ENCODE measurements at regions not wholly inside any gene's neighbourhood (a gene's known extent, or its start where the extent isn't known, plus 50 kb on each side); places are given as distances from the start of the nearest gene placed in this dataset.

- peaks cover 0 to 2% of the 10 kb centered on the region in 2 experiments; a peak in 3 of 5 replicates for H3K4me1 ChIP-seq (replicated peaks in 1 of 2; ENCODE audit: control insufficient read depth in 2 of 2, insufficient read depth in 2 of 2, low read length in 2 of 2)
- DNase-seq (ENCODE audit: extremely low read depth in 1 of 4, low spot score in 3 of 4): no peak
- no peaks in the 10 kb centered on the region for H4K20me1 ChIP-seq (replicated peaks; ENCODE audit: control insufficient read depth, insufficient read depth, low read length)
- H3K9me1 ChIP-seq (ENCODE audit: control insufficient read depth, insufficient read depth, low read length): no peaks in the 10 kb centered on the region
- no peak overlapping the region for H3K4me3 ChIP-seq
- WGBS (ENCODE audit: insufficient coverage, low coverage, missing lambda C conversion rate): 0% methylated on average over 2 of the region's 2 CpGs
- FAIRE-seq: no peak
- ChIA-PET POLR2A (interaction anchor here (0.6 to 0.9 kb wide), 2 partner anchors 21 to 441 kb away, joined by 3 read pairs; no protein-coding TSS in a partner anchor), CTCF (ENCODE audit: low intra/inter-chr PET ratio) (no interaction called here)
- no peak overlapping the region for H3K27ac ChIP-seq (ENCODE audit: extremely low read depth, low read depth, low read length)
- peaks cover 15% of the 10 kb centered on the region for H3K9me3 ChIP-seq (replicated peaks; ENCODE audit: control insufficient read depth, insufficient read depth, low read depth, low read length)
- H3K36me3 ChIP-seq (ENCODE audit: control insufficient read depth, insufficient read depth, low read length): no peaks in the 10 kb centered on the region
- no peak for ATAC-seq
- no peak overlapping the region for H2AFZ ChIP-seq (ENCODE audit: low read depth, low read length)
- peak; percentile 13; the same call in 1 of the 2 replicates for TF ChIP-seq PKNOX1 (IDR thresholded peaks at IDR 0.05)
- TF ChIP-seq PRPF4 (IDR thresholded peaks at IDR 0.05; ENCODE audit: insufficient read depth, low read depth, low read length, poor library complexity, severe bottlenecking): no peak
- H3K9ac ChIP-seq (ENCODE audit: insufficient read depth in 1 of 2, low read depth in 2 of 2, low read length in 2 of 2): no peak overlapping the region
- BruUV-seq (replicated peaks): no TSS peak
- no peak overlapping the region for H3K4me2 ChIP-seq (ENCODE audit: insufficient read depth, low read length)
- in situ Hi-C loops (cut with MboI): no loop called here
- H3K79me2 ChIP-seq (ENCODE audit: control insufficient read depth, insufficient read depth, low read length): no peaks in the 10 kb centered on the region
- intact Hi-C loops (cut with micrococcal nuclease): no loop called here
- H3K27me3 ChIP-seq (ENCODE audit: control insufficient read depth in 2 of 2, insufficient read depth in 2 of 2, low read length in 2 of 2): peaks cover 0 to 12% of the 10 kb centered on the region in 2 experiments; a peak in 1 of 5 replicates
These were observed 53.8 kb upstream of the ZSWIM5 start for GRCh38 chr1:45260244-45260643.

DNA sequence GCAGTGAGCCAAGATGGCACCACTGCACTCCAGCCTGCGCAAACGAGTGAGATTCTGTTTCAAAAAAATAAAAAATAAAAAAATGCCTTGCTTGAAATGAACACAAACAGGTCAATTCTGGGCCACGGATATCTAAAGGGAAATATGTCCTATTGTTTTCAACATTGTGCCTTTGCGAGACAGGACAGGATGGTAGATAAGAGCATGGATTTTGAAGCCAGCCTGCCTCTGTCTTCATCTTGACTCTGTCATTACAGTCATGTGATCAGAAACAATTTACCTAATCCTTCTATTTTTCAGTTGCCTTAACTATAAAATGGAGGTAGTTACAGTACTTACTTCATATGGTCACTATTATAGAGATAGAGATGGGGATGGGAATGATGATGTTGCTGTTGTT, 56.7 kb upstream of the ZSWIM5 start:
- ChIA-PET POLR2A (interaction anchor here (0.6 to 1.1 kb wide), 3 partner anchors 12 to 259 kb away, joined by 3 to 4 read pairs (median 3); partner anchors contain the start of gene PRDX1), CTCF (ENCODE audit: low intra/inter-chr PET ratio) (no interaction called here)
- Histone ChIP-seq H3K4me1 (replicated peaks in 1 of 2; ENCODE audit: control insufficient read depth in 2 of 2, insufficient read depth in 2 of 2, low read length in 2 of 2) (peaks cover 8 to 27% of the 10 kb centered on the region in 2 experiments), H3K27ac (ENCODE audit: extremely low read depth, low read depth, low read length) (no peak overlapping the region), H3K9ac (ENCODE audit: insufficient read depth in 1 of 2, low read depth in 2 of 2, low read length in 2 of 2) (no peak overlapping the region), H3K27me3 (ENCODE audit: control insufficient read depth in 2 of 2, insufficient read depth in 2 of 2, low read length in 2 of 2) (peaks cover 0 to 12% of the 10 kb centered on the region in 2 experiments; a peak in 1 of 5 replicates), H3K36me3 (ENCODE audit: control insufficient read depth, insufficient read depth, low read length) (no peaks in the 10 kb centered on the region), H4K20me1 (replicated peaks; ENCODE audit: control insufficient read depth, insufficient read depth, low read length) (no peaks in the 10 kb centered on the region), H2AFZ (ENCODE audit: low read depth, low read length) (no peak overlapping the region), H3K79me2 (ENCODE audit: control insufficient read depth, insufficient read depth, low read length) (no peaks in the 10 kb centered on the region), H3K4me3 (no peak overlapping the region), H3K4me2 (ENCODE audit: insufficient read depth, low read length) (no peak overlapping the region), H3K9me1 (ENCODE audit: control insufficient read depth, insufficient read depth, low read length) (no peaks in the 10 kb centered on the region), H3K9me3 (replicated peaks; ENCODE audit: control insufficient read depth, insufficient read depth, low read depth, low read length) (peaks cover 6% of the 10 kb centered on the region)
- BruUV-seq (replicated peaks): no TSS peak
- FAIRE-seq (no peak), ATAC-seq (no peak), DNase-seq (ENCODE audit: extremely low read depth in 1 of 4, low spot score in 3 of 4) (no peak)
- WGBS (ENCODE audit: insufficient coverage, low coverage, missing lambda C conversion rate): 29% methylated on average over 4 of the region's 4 CpGs
- TF ChIP-seq NR1H2 (CRISPR knock-in tag; IDR thresholded peaks at IDR 0.05) (no peak), ZNF165 (CRISPR knock-in tag; IDR thresholded peaks at IDR 0.05; ENCODE audit: borderline replicate concordance) (no peak), ZNF707 (CRISPR knock-in tag; conservative IDR thresholded peaks at IDR 0.05) (no peak), TFE3 (CRISPR knock-in tag; IDR thresholded peaks at IDR 0.05) (peak; percentile 88), NFXL1 (CRISPR knock-in tag; IDR thresholded peaks at IDR 0.05) (no peak)
- in situ Hi-C loops (cut with MboI) (no loop called here), intact Hi-C loops (cut with micrococcal nuclease) (no loop called here)

Data from K562 (cell line).